SK-N-SH (cell line): ENCODE measurements at regions not wholly inside any gene's neighbourhood (a gene's known extent, or its start where the extent isn't known, plus 50 kb on each side); places are given as distances from the start of the nearest gene placed in this dataset.

Experiments used
- CTCF ChIA-PET: fragments of 300-600, 350-600 bp; formaldehyde crosslinking; extraction: SDS; loops from one replicate; lab custom pipeline; 2021; lab: Yijun Ruan, JAX
- POLR2A ChIA-PET: fragments of 350-600 bp; sonication (Branson Sonifier 250); formaldehyde crosslinking; extraction: SDS; loops from one replicate; lab custom pipeline; 2020; ENCODE audit warnings: antibody characterized with exemption, inconsistent platforms; lab: Yijun Ruan, JAX
- DNase-seq: peaks from one replicate; pipeline ENCODE4 v3.0.0; 2012
- H2AFZ ChIP-seq: fragments of 200-600 bp; sonication (generic); 2 replicates; pipeline ENCODE4 v1.8.1; 2016; ENCODE audit warnings: antibody characterized with exemption, mild to moderate bottlenecking, low read depth
- H3F3A ChIP-seq: fragments of 200-600 bp; sonication (generic); replicated peaks from 2 replicates; pipeline ENCODE3; 2016; ENCODE audit warnings: antibody characterized with exemption, mild to moderate bottlenecking; ENCODE audit not compliant: insufficient read depth
- H3K27ac ChIP-seq, 2 experiments: fragments of 200-500 bp in 1 of 2; fragments of 200-600 bp in 1 of 2; sonication (Bioruptor generic) in 1 of 2; sonication (generic), shearing (Covaris generic) in 1 of 2; 2 replicates each; pipeline versions ENCODE4 v1.5.1 to v1.6.1; 2014 to 2016; ENCODE audit warnings: low read depth in 2 of 2, inconsistent platforms in 1 of 2, low read length in 1 of 2, mild to moderate bottlenecking in 1 of 2, mixed read lengths in 1 of 2
- H3K27me3 ChIP-seq: fragments of 200-600 bp; sonication (generic), shearing (Covaris generic); 2 replicates; pipeline ENCODE4 v1.6.1; 2016; ENCODE audit warnings: mixed run types; ENCODE audit not compliant: insufficient read depth
- H3K36me3 ChIP-seq, 2 experiments: fragments of 200-500 bp in 1 of 2; fragments of 200-600 bp in 1 of 2; sonication (Bioruptor generic) in 1 of 2; sonication (generic) in 1 of 2; replicated peaks in 1 of 2; 2 replicates each; pipeline versions ENCODE3 to v1.5.1; 2014 to 2016; ENCODE audit warnings: low read length in 1 of 2, mild to moderate bottlenecking in 1 of 2; ENCODE audit not compliant: insufficient read depth in 2 of 2, control insufficient read depth in 1 of 2
- H3K4me1 ChIP-seq, 2 experiments: fragments of 200-500 bp in 1 of 2; fragments of 200-600 bp in 1 of 2; sonication (Bioruptor generic) in 1 of 2; sonication (generic), shearing (Covaris generic) in 1 of 2; 2 replicates each; pipeline versions ENCODE4 v1.5.1 to v1.6.1; 2014 to 2016; ENCODE audit warnings: low read depth in 1 of 2, low read length in 1 of 2, mixed run types in 1 of 2; ENCODE audit not compliant: insufficient read depth in 2 of 2, control insufficient read depth in 1 of 2
- H3K4me2 ChIP-seq: fragments of 200-600 bp; sonication (generic), shearing (Covaris generic); 2 replicates; pipeline ENCODE4 v1.6.1; 2017; ENCODE audit warnings: mixed run types
- H3K4me3 ChIP-seq, 2 experiments: fragments of 200-500 bp in 1 of 2; fragments of 200-600 bp in 1 of 2; sonication (Bioruptor generic) in 1 of 2; sonication (generic), shearing (Covaris generic) in 1 of 2; 2 replicates each; pipeline versions ENCODE4 v1.5.1 to v1.8.1; 2014 to 2016; ENCODE audit warnings: low read depth in 2 of 2, inconsistent platforms in 1 of 2, low read length in 1 of 2, mild to moderate bottlenecking in 1 of 2, mixed read lengths in 1 of 2, moderate library complexity in 1 of 2
- H3K79me2 ChIP-seq: fragments of 200-600 bp; sonication (generic); 2 replicates; pipeline ENCODE4 v1.8.1; 2017; ENCODE audit warnings: mild to moderate bottlenecking; ENCODE audit not compliant: insufficient read depth
- H3K9ac ChIP-seq: fragments of 200-600 bp; sonication (generic); 2 replicates; pipeline ENCODE4 v1.6.1; 2017; ENCODE audit warnings: mixed run types
- H3K9me2 ChIP-seq: fragments of 200-600 bp; sonication (generic); 2 replicates; pipeline ENCODE4 v1.6.1; 2017; ENCODE audit warnings: mixed run types
- H3K9me3 ChIP-seq: fragments of 200-600 bp; sonication (generic); 2 replicates; pipeline ENCODE4 v1.6.1; 2017; ENCODE audit warnings: mixed run types, mild to moderate bottlenecking, moderate library complexity
- H4K20me1 ChIP-seq: fragments of 200-600 bp; sonication (generic); 2 replicates; pipeline ENCODE4 v1.6.1; 2017; ENCODE audit warnings: mild to moderate bottlenecking, mixed run types; ENCODE audit not compliant: insufficient read depth
- ELF1 ChIP-seq: IDR thresholded peaks from 2 replicates; pipeline ENCODE4 v1.4.0; 2012
- EZH2phosphoT487 ChIP-seq: fragments of 200-600 bp; sonication (generic); IDR thresholded peaks from 2 replicates; pipeline ENCODE4 v1.6.1; 2017; ENCODE audit warnings: low read depth, mixed run types, mild to moderate bottlenecking, antibody characterized with exemption, moderate library complexity, borderline replicate concordance
- IRF3 ChIP-seq: fragments of 150-350 bp; IDR thresholded peaks from 2 replicates; pipeline ENCODE4 v1.6.1; 2016; ENCODE audit warnings: mild to moderate bottlenecking, low read depth, low read length
- NFIC ChIP-seq: IDR thresholded peaks from 2 replicates; pipeline ENCODE4 v1.4.0; 2012; ENCODE audit warnings: borderline replicate concordance
- NRF1 ChIP-seq: IDR thresholded peaks from 2 replicates; pipeline ENCODE4 v1.6.1; 2012; ENCODE audit warnings: low read depth, mild to moderate bottlenecking, low read length
- POLR2AphosphoS5 ChIP-seq: IDR thresholded peaks from 2 replicates; pipeline ENCODE4 v1.6.1; 2012; ENCODE audit warnings: low read depth, low read length
- REST ChIP-seq: IDR thresholded peaks from 2 replicates; pipeline ENCODE4 v1.6.1; 2012; ENCODE audit warnings: mild to moderate bottlenecking, low read depth, low read length, moderate library complexity
- RFX5 ChIP-seq: IDR thresholded peaks from 2 replicates; pipeline ENCODE4 v1.6.1; 2012; ENCODE audit warnings: mild to moderate bottlenecking, improper control_type of control experiment, low read length
- SIN3A ChIP-seq: IDR thresholded peaks from 2 replicates; pipeline ENCODE4 v1.6.1; 2012; ENCODE audit warnings: low read depth, mild to moderate bottlenecking, low read length, moderate library complexity, borderline replicate concordance
- SMC3 ChIP-seq: IDR thresholded peaks from 2 replicates; pipeline ENCODE4 v1.6.1; 2012; ENCODE audit warnings: low read depth, low read length, improper control_type of control experiment
- USF1 ChIP-seq: IDR thresholded peaks from 2 replicates; pipeline ENCODE4 v1.4.0; 2012; ENCODE audit warnings: low read depth, borderline replicate concordance
- USF2 ChIP-seq: fragments of 150-350 bp; IDR thresholded peaks from 2 replicates; pipeline ENCODE4 v1.6.1; 2017; ENCODE audit warnings: antibody characterized with exemption, low read length, low read depth, borderline replicate concordance
- YY1 ChIP-seq: IDR thresholded peaks from 2 replicates; pipeline ENCODE4 v1.4.0; 2012; ENCODE audit warnings: low read depth, mild to moderate bottlenecking
- WGBS: methylation state at CpG from one replicate; pipeline ENCODE4 v1.1.6; 2017; ENCODE audit warnings: low lambda C conversion rate; 5-methylcytosine and 5-hydroxymethylcytosine counted together

GRCh38 chr2:220887271-220887870, 684.7 kb downstream of the EPHA4 start:
- no peak for TF ChIP-seq REST
- no peak for TF ChIP-seq SMC3
- TF ChIP-seq EZH2phosphoT487, result no peak
- TF ChIP-seq POLR2AphosphoS5, result no peak
- no peak for TF ChIP-seq NFIC
- no peak for TF ChIP-seq RFX5
- TF ChIP-seq ELF1, result no peak
- TF ChIP-seq NRF1, result no peak
- TF ChIP-seq YY1, result no peak
- no peak for TF ChIP-seq SIN3A
- no peak for TF ChIP-seq USF1
- TF ChIP-seq IRF3, result no peak
- no peak for TF ChIP-seq USF2
- Histone ChIP-seq H3K9ac (no peak overlapping the region), H3K27ac (no peak overlapping the region), H3K9me3 (no peaks in the 10 kb centered on the region), H3F3A (no peaks in the 10 kb centered on the region), H3K4me1 (no peaks in the 10 kb centered on the region), H3K27me3 (no peaks in the 10 kb centered on the region), H3K4me3 (no peak overlapping the region), H3K4me2 (no peak overlapping the region), H3K9me2 (no peaks in the 10 kb centered on the region), H4K20me1 (no peaks in the 10 kb centered on the region), H3K79me2 (no peaks in the 10 kb centered on the region), H3K36me3 (no peaks in the 10 kb centered on the region), H2AFZ (no peak overlapping the region)
- POLR2A ChIA-PET, result no interaction called here
- DNase-seq, result no peak
- 26% methylated on average over 6 of the region's 6 CpGs for WGBS
- CTCF ChIA-PET, result no interaction called here
